ENCODE measurements at regions not wholly inside any gene's neighbourhood (a gene's known extent, or its start where the extent isn't known, plus 50 kb on each side); places are given as distances from the start of the nearest gene placed in this dataset.

DNA sequence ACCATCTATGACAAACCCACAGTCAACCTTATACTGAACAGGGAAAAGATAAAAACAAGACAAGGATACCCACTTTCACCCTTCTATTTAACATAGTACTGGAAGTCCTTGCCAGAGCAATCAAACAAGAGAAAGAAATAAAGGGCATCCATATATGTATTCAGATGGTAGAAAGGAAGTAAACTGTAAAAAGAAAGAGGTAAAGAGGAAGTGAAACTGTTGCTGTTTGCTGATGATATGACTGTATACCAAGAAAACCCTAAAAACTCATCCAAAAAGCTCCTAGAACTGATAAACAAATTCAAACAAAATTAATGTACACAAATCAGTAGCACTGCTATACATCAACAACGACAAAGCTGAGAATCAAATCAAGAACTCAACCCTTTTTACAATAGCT is 538.7 kb upstream of the PABPC4L start:
- no peaks in the 10 kb centered on the region for H3K79me2 ChIP-seq (ENCODE audit: insufficient read depth, low read length)
- H4K20me1 ChIP-seq (ENCODE audit: low read depth, low read length), result no peaks in the 10 kb centered on the region
- H2AFZ ChIP-seq (ENCODE audit: low read depth, low read length, severe bottlenecking), result no peak overlapping the region
- no peaks in the 10 kb centered on the region for H3K36me3 ChIP-seq (ENCODE audit: low read length)
- TF ChIP-seq, protein P1, sequence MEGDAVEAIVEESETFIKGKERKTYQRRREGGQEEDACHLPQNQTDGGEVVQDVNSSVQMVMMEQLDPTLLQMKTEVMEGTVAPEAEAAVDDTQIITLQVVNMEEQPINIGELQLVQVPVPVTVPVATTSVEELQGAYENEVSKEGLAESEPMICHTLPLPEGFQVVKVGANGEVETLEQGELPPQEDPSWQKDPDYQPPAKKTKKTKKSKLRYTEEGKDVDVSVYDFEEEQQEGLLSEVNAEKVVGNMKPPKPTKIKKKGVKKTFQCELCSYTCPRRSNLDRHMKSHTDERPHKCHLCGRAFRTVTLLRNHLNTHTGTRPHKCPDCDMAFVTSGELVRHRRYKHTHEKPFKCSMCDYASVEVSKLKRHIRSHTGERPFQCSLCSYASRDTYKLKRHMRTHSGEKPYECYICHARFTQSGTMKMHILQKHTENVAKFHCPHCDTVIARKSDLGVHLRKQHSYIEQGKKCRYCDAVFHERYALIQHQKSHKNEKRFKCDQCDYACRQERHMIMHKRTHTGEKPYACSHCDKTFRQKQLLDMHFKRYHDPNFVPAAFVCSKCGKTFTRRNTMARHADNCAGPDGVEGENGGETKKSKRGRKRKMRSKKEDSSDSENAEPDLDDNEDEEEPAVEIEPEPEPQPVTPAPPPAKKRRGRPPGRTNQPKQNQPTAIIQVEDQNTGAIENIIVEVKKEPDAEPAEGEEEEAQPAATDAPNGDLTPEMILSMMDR (IDR thresholded peaks at IDR 0.05; ENCODE audit: insufficient read depth, low read length, poor library complexity, severe bottlenecking), result no peak
- TF ChIP-seq EZH2phosphoT487 (conservative IDR thresholded peaks at IDR 0.05; ENCODE audit: low read length), result no peak
- no peak overlapping the region for H3K4me2 ChIP-seq (ENCODE audit: low read depth, low read length, poor library complexity, severe bottlenecking)
- no peak overlapping the region for H3K27ac ChIP-seq (ENCODE audit: low read depth, low read length)
- H3K9me3 ChIP-seq (ENCODE audit: insufficient read depth, low read length), result no peaks in the 10 kb centered on the region
- H3F3A ChIP-seq (ENCODE audit: insufficient read depth), result no peaks in the 10 kb centered on the region
- no peaks in the 10 kb centered on the region for H3K9me2 ChIP-seq (replicated peaks; ENCODE audit: insufficient read depth, low read length)
- no peak overlapping the region for H3K4me3 ChIP-seq (ENCODE audit: insufficient read depth, low read length, poor library complexity, severe bottlenecking)
- H3K9ac ChIP-seq (ENCODE audit: low read length), result no peak overlapping the region
- no peaks in the 10 kb centered on the region for H3K27me3 ChIP-seq (ENCODE audit: low read length)

GRCh38 chr4:134735901-134736300 is 534.3 kb upstream of the PABPC4L start:
- H3K36me3 ChIP-seq (ENCODE audit: low read length), result no peaks in the 10 kb centered on the region
- no peak overlapping the region for H3K4me2 ChIP-seq (ENCODE audit: low read depth, low read length, poor library complexity, severe bottlenecking)
- H3K27ac ChIP-seq (ENCODE audit: low read depth, low read length), result no peak overlapping the region
- H3F3A ChIP-seq (ENCODE audit: insufficient read depth), result no peaks in the 10 kb centered on the region
- TF ChIP-seq EZH2phosphoT487 (conservative IDR thresholded peaks at IDR 0.05; ENCODE audit: low read length), result no peak
- TF ChIP-seq, protein P1 (IDR thresholded peaks at IDR 0.05; ENCODE audit: insufficient read depth, low read length, poor library complexity, severe bottlenecking), result no peak
- H4K20me1 ChIP-seq (ENCODE audit: low read depth, low read length), result no peaks in the 10 kb centered on the region
- H3K4me3 ChIP-seq (ENCODE audit: insufficient read depth, low read length, poor library complexity, severe bottlenecking), result no peak overlapping the region
- H3K27me3 ChIP-seq (ENCODE audit: low read length), result no peaks in the 10 kb centered on the region
- H3K9me2 ChIP-seq (replicated peaks; ENCODE audit: insufficient read depth, low read length), result no peaks in the 10 kb centered on the region
- H3K9me3 ChIP-seq (ENCODE audit: insufficient read depth, low read length), result no peaks in the 10 kb centered on the region
- H3K79me2 ChIP-seq (ENCODE audit: insufficient read depth, low read length), result no peaks in the 10 kb centered on the region
- no peak overlapping the region for H3K9ac ChIP-seq (ENCODE audit: low read length)
- no peak overlapping the region for H2AFZ ChIP-seq (ENCODE audit: low read depth, low read length, severe bottlenecking)

GRCh38 chr4:134727696-134728095 is 526.1 kb upstream of the PABPC4L start:
- H3K79me2 ChIP-seq (ENCODE audit: insufficient read depth, low read length), result no peaks in the 10 kb centered on the region
- no peaks in the 10 kb centered on the region for H3K27me3 ChIP-seq (ENCODE audit: low read length)
- no peak for TF ChIP-seq EZH2phosphoT487 (conservative IDR thresholded peaks at IDR 0.05; ENCODE audit: low read length)
- TF ChIP-seq, protein P1 (IDR thresholded peaks at IDR 0.05; ENCODE audit: insufficient read depth, low read length, poor library complexity, severe bottlenecking), result no peak
- H3K9ac ChIP-seq (ENCODE audit: low read length), result no peak overlapping the region
- no peak overlapping the region for H3K4me2 ChIP-seq (ENCODE audit: low read depth, low read length, poor library complexity, severe bottlenecking)
- H3K4me3 ChIP-seq (ENCODE audit: insufficient read depth, low read length, poor library complexity, severe bottlenecking), result no peak overlapping the region
- H3K9me3 ChIP-seq (ENCODE audit: insufficient read depth, low read length), result no peaks in the 10 kb centered on the region
- H3K27ac ChIP-seq (ENCODE audit: low read depth, low read length), result no peak overlapping the region
- no peaks in the 10 kb centered on the region for H3F3A ChIP-seq (ENCODE audit: insufficient read depth)
- H4K20me1 ChIP-seq (ENCODE audit: low read depth, low read length), result no peaks in the 10 kb centered on the region
- H3K9me2 ChIP-seq (replicated peaks; ENCODE audit: insufficient read depth, low read length), result no peaks in the 10 kb centered on the region
- H2AFZ ChIP-seq (ENCODE audit: low read depth, low read length, severe bottlenecking), result no peak overlapping the region
- H3K36me3 ChIP-seq (ENCODE audit: low read length), result no peaks in the 10 kb centered on the region

All from SU-DHL-6 (cell line).